Uterus (tissue), 3 donors: ENCODE measurements at regions not wholly inside any gene's neighbourhood (a gene's known extent, or its start where the extent isn't known, plus 50 kb on each side); places are given as distances from the start of the nearest gene placed in this dataset.

Experiments used
- DNase-seq, 2 donors: peaks; one replicate each; pipeline ENCODE4 v3.0.0-alpha.2; 2019 to 2020
- H3K27ac ChIP-seq, 2 donors: fragments of 200-600 bp; sonication (generic); 1 replicate in 1 of 2; 2 replicates in 1 of 2; pipeline ENCODE4 v1.5.1; 2016 to 2018
- H3K27me3 ChIP-seq, 2 donors: fragments of 200-600 bp; sonication (generic); one replicate each; pipeline ENCODE4 v1.5.1; 2018 to 2019; ENCODE audit warnings: control low read depth in 1 of 2
- H3K36me3 ChIP-seq, 2 donors: fragments of 200-600 bp; sonication (generic); one replicate each; pipeline ENCODE4 v1.5.1; 2019; ENCODE audit warnings: control low read depth in 1 of 2
- H3K4me1 ChIP-seq, 2 donors: fragments of 200-600 bp; sonication (generic); one replicate each; pipeline ENCODE4 v1.5.1; 2018 to 2019; ENCODE audit warnings: control low read depth in 1 of 2
- H3K4me3 ChIP-seq, 2 donors: fragments of 200-600 bp; sonication (generic); 1 replicate in 1 of 2; 2 replicates in 1 of 2; pipeline ENCODE4 v1.5.1; 2018 to 2019; ENCODE audit warnings: mild to moderate bottlenecking in 1 of 2
- H3K9me3 ChIP-seq, 2 donors: fragments of 200-600 bp; sonication (generic); one replicate each; pipeline ENCODE4 v1.5.1; 2019; ENCODE audit warnings: control low read depth in 1 of 2
- POLR2A ChIP-seq, 2 donors: fragments of 450-650 bp; IDR thresholded peaks; one replicate each; pipeline ENCODE4 v1.6.1; 2016; ENCODE audit warnings: antibody characterized with exemption in 2 of 2, mild to moderate bottlenecking in 1 of 2, moderate library complexity in 1 of 2
- intact Hi-C: fragments of 100-400 bp; cut with DNase I; formaldehyde crosslinking; loops from one replicate; pipeline ENCODE4 v1.15.1; 2023; ENCODE audit warnings: low total_unique reads
- TF ChIP-seq, protein P1 (sequence below), 4 experiments: fragments of 200-600 bp in 2 of 4; fragments of 450-650 bp in 2 of 4; sonication (generic) in 2 of 4; IDR thresholded peaks; one replicate each; pipeline ENCODE4 v1.5.1; 2016 to 2019; ENCODE audit warnings: antibody characterized with exemption in 4 of 4, mild to moderate bottlenecking in 2 of 4, moderate library complexity in 1 of 4
- donor health status: DM: yes; HTN: yes; CAD: no.

GRCh38 chr16:72282362-72282761 lies 110.4 kb upstream of the PMFBP1 start:
- Histone ChIP-seq H3K4me3 (no peak overlapping the region), H3K27ac (no peak overlapping the region), H3K36me3 (no peaks in the 10 kb centered on the region), H3K27me3 (no peaks in the 10 kb centered on the region), H3K9me3 (no peaks in the 10 kb centered on the region), H3K4me1 (no peaks in the 10 kb centered on the region)
- DNase-seq = no peak
- intact Hi-C loops = no loop called here
- TF ChIP-seq, protein P1, sequence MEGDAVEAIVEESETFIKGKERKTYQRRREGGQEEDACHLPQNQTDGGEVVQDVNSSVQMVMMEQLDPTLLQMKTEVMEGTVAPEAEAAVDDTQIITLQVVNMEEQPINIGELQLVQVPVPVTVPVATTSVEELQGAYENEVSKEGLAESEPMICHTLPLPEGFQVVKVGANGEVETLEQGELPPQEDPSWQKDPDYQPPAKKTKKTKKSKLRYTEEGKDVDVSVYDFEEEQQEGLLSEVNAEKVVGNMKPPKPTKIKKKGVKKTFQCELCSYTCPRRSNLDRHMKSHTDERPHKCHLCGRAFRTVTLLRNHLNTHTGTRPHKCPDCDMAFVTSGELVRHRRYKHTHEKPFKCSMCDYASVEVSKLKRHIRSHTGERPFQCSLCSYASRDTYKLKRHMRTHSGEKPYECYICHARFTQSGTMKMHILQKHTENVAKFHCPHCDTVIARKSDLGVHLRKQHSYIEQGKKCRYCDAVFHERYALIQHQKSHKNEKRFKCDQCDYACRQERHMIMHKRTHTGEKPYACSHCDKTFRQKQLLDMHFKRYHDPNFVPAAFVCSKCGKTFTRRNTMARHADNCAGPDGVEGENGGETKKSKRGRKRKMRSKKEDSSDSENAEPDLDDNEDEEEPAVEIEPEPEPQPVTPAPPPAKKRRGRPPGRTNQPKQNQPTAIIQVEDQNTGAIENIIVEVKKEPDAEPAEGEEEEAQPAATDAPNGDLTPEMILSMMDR (IDR thresholded peaks at IDR 0.05) = no peak
- no peak for TF ChIP-seq POLR2A (IDR thresholded peaks at IDR 0.05)

GRCh38 chr16:72278301-72278700 lies 106.3 kb upstream of the PMFBP1 start:
- Histone ChIP-seq H3K36me3 (no peaks in the 10 kb centered on the region), H3K4me3 (no peak overlapping the region), H3K27me3 (no peaks in the 10 kb centered on the region), H3K27ac (no peak overlapping the region), H3K9me3 (no peaks in the 10 kb centered on the region), H3K4me1 (no peaks in the 10 kb centered on the region)
- no peak for DNase-seq
- intact Hi-C loops = no loop called here
- TF ChIP-seq, protein P1 (IDR thresholded peaks at IDR 0.05) = no peak
- TF ChIP-seq POLR2A (IDR thresholded peaks at IDR 0.05) = no peak

DNA sequence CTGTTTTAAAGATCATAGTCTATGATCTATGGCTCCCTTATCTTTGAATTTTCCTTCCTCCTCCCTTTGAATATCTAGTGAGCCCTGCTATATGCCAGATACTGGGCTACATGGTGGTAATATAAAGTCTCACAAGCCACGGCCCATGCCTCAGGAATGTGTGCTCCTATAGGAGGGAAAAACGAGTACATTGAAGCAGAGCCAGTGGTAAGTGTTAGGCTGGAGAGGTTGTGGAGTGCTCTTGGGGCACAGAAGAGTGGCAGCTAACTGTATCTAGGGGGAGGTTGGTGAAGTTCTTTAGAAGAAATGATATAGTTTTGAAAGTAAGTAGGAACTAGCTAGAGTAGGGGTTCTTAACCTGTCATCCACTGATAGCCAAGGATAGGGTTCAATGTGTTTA lies 105.8 kb upstream of the PMFBP1 start:
- no peaks in the 10 kb centered on the region for H3K4me1 ChIP-seq
- no peak for DNase-seq
- no peaks in the 10 kb centered on the region for H3K27me3 ChIP-seq
- no peak overlapping the region for H3K4me3 ChIP-seq
- no peaks in the 10 kb centered on the region for H3K36me3 ChIP-seq
- TF ChIP-seq POLR2A (IDR thresholded peaks at IDR 0.05) = no peak
- TF ChIP-seq, protein P1 (IDR thresholded peaks at IDR 0.05) = no peak
- no peaks in the 10 kb centered on the region for H3K9me3 ChIP-seq
- intact Hi-C loops = no loop called here
- no peak overlapping the region for H3K27ac ChIP-seq

GRCh38 chr16:72271699-72272240 lies 99.8 kb upstream of the PMFBP1 start:
- H3K27ac ChIP-seq = no peak overlapping the region
- TF ChIP-seq POLR2A (IDR thresholded peaks at IDR 0.05) = no peak
- TF ChIP-seq, protein P1 (IDR thresholded peaks at IDR 0.05) = no peak
- no peak for DNase-seq
- H3K4me3 ChIP-seq = no peak overlapping the region
- H3K27me3 ChIP-seq = no peaks in the 10 kb centered on the region
- no peaks in the 10 kb centered on the region for H3K36me3 ChIP-seq
- no peaks in the 10 kb centered on the region for H3K4me1 ChIP-seq
- no peaks in the 10 kb centered on the region for H3K9me3 ChIP-seq
- intact Hi-C loops = no loop called here

- Histone ChIP-seq H3K4me3 (no peak overlapping the region), H3K4me1 (no peaks in the 10 kb centered on the region), H3K36me3 (no peaks in the 10 kb centered on the region), H3K9me3 (no peaks in the 10 kb centered on the region), H3K27ac (no peak overlapping the region), H3K27me3 (no peaks in the 10 kb centered on the region)
- intact Hi-C loops = no loop called here
- no peak for TF ChIP-seq POLR2A (IDR thresholded peaks at IDR 0.05)
- TF ChIP-seq, protein P1 (IDR thresholded peaks at IDR 0.05) = no peak
- no peak for DNase-seq
Observed at GRCh38 chr16:72270531-72270930, 98.6 kb upstream of the PMFBP1 start.
